ENCODE measurements at regions not wholly inside any gene's neighbourhood (a gene's known extent, or its start where the extent isn't known, plus 50 kb on each side); places are given as distances from the start of the nearest gene placed in this dataset.

- Histone ChIP-seq H3K36me3 (ENCODE audit: control insufficient read depth in 2 of 4, insufficient read depth in 4 of 4, low read length in 3 of 4) (no peaks in the 10 kb centered on the region), H4K5ac (ENCODE audit: insufficient read length, low read depth, low read length) (no peak overlapping the region), H3K4me1 (replicated peaks in 1 of 4; ENCODE audit: control insufficient read depth in 3 of 4, insufficient read depth in 4 of 4, low read length in 3 of 4) (peaks cover 0 to 3% (median 0%) of the 10 kb centered on the region in 4 experiments; a peak in 1 of 7 replicates), H2BK15ac (ENCODE audit: low read length) (no peak overlapping the region), H3K4me3 (ENCODE audit: extremely low read depth in 1 of 4, insufficient read depth in 2 of 4, low read depth in 3 of 4, low read length in 4 of 4) (no peak overlapping the region), H3K23ac (ENCODE audit: insufficient read length) (no peak overlapping the region), H2AFZ (ENCODE audit: low read length) (no peak overlapping the region), H2BK5ac (ENCODE audit: low read depth, low read length) (no peak overlapping the region), H3K9ac (replicated peaks in 1 of 4; ENCODE audit: extremely low read depth in 1 of 4, low read depth in 3 of 4, low read length in 3 of 4) (no peak overlapping the region), H2BK20ac (ENCODE audit: low read length) (no peak overlapping the region), H3K79me2 (ENCODE audit: control insufficient read depth in 1 of 2, insufficient read depth in 2 of 2, low read length in 2 of 2) (peaks cover 0 to 32% of the 10 kb centered on the region in 2 experiments; a peak in 2 of 4 replicates), H3K27me3 (replicated peaks in 1 of 4; ENCODE audit: control insufficient read depth in 3 of 4, extremely low read depth in 1 of 4, insufficient read depth in 3 of 4, low read length in 3 of 4) (no peaks in the 10 kb centered on the region), H4K91ac (replicated peaks; ENCODE audit: insufficient read length, low read length) (no peak overlapping the region), H3K27ac (ENCODE audit: low read depth, low read length) (no peak overlapping the region), H2AK5ac (ENCODE audit: low read depth, low read length) (no peak overlapping the region), H4K8ac (ENCODE audit: extremely low read depth, insufficient read depth, low read length) (no peak overlapping the region), H4K20me1 (replicated peaks in 1 of 2; ENCODE audit: control insufficient read depth in 1 of 2, insufficient read depth in 2 of 2, low read length in 2 of 2) (peaks cover 0 to 2% of the 10 kb centered on the region in 2 experiments), H3K9me3 (ENCODE audit: insufficient read depth in 2 of 2, low read depth in 1 of 2, low read length in 1 of 2) (peaks cover 0 to 7% of the 10 kb centered on the region in 2 experiments; a peak in 1 of 4 replicates), H3K14ac (ENCODE audit: insufficient read length) (no peak overlapping the region), H3K23me2 (ENCODE audit: low read depth, low read length) (no peaks in the 10 kb centered on the region; the same call in 1 of the 2 replicates), H3K79me1 (ENCODE audit: low read depth, low read length) (peaks cover 2% of the 10 kb centered on the region), H3K4me2 (ENCODE audit: insufficient read depth in 1 of 2, low read depth in 2 of 2, low read length in 2 of 2) (no peak overlapping the region), H3K56ac (replicated peaks; ENCODE audit: insufficient read length, low read depth, low read length) (no peak overlapping the region), H2BK12ac (ENCODE audit: low read depth, low read length) (no peak overlapping the region), H2BK120ac (replicated peaks; ENCODE audit: low read depth, low read length) (no peak overlapping the region), H3K4ac (replicated peaks; ENCODE audit: insufficient read length, low read depth, low read length) (no peak overlapping the region), H3K18ac (ENCODE audit: extremely low read depth, low read length) (no peak overlapping the region)
- FAIRE-seq (no peak), DNase-seq (ENCODE audit: low read depth in 1 of 2, low spot score in 2 of 2) (no peak)
- TF ChIP-seq EZH2 (IDR thresholded peaks at IDR 0.05; ENCODE audit: low read depth, low read length, severe bottlenecking), result no peak
- no peak for TF ChIP-seq POLR2AphosphoS5 (IDR thresholded peaks at IDR 0.05; ENCODE audit: low read depth, low read length)
- TF ChIP-seq TBP (IDR thresholded peaks at IDR 0.05; ENCODE audit: low read depth, low read length), result no peak
- no peak for TF ChIP-seq SIN3A (conservative IDR thresholded peaks at IDR 0.05 in 1 of 2, IDR thresholded peaks at IDR 0.05 in 1 of 2; ENCODE audit: low read depth in 1 of 2, low read length in 2 of 2)
- TF ChIP-seq, protein P1, sequence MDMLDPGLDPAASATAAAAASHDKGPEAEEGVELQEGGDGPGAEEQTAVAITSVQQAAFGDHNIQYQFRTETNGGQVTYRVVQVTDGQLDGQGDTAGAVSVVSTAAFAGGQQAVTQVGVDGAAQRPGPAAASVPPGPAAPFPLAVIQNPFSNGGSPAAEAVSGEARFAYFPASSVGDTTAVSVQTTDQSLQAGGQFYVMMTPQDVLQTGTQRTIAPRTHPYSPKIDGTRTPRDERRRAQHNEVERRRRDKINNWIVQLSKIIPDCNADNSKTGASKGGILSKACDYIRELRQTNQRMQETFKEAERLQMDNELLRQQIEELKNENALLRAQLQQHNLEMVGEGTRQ (IDR thresholded peaks at IDR 0.05; ENCODE audit: low read length), result no peak
- no peak for TF ChIP-seq TEAD4 (IDR thresholded peaks at IDR 0.05; ENCODE audit: low read depth, low read length)
- no peak for TF ChIP-seq KDM5A (IDR thresholded peaks at IDR 0.05; ENCODE audit: low read length)
- TF ChIP-seq CHD2 (IDR thresholded peaks at IDR 0.05; ENCODE audit: low read length), result no peak
- no peak for TF ChIP-seq RNF2 (IDR thresholded peaks at IDR 0.05; ENCODE audit: borderline replicate concordance, low read depth, low read length, missing control alignments, poor library complexity, severe bottlenecking)
- TF ChIP-seq SAP30 (IDR thresholded peaks at IDR 0.05; ENCODE audit: insufficient read depth, insufficient replicate concordance, low read length), result no peak
- ChIA-PET CTCF (ENCODE audit: partially characterized antibody) (no interaction called here), POLR2A (ENCODE audit: partially characterized antibody) (no interaction called here)
- 92% methylated on average over 3 of the region's 3 CpGs; no CpG with 5 or more reads in 1 of the 2 experiments for WGBS, 2 experiments (ENCODE audit: extremely low coverage in 1 of 2, insufficient coverage in 1 of 2, insufficient read length in 1 of 2, insufficient replicate concordance in 2 of 2, low coverage in 1 of 2, low lambda C conversion rate in 2 of 2, missing lambda C conversion rate in 1 of 2)
Observed at GRCh38 chr3:11709782-11710181, 66.1 kb upstream of the VGLL4 start.
